IMR-90 (cell line): ENCODE measurements at regions not wholly inside any gene's neighbourhood (a gene's known extent, or its start where the extent isn't known, plus 50 kb on each side); places are given as distances from the start of the nearest gene placed in this dataset.

Source experiments
- ATAC-seq: fragments of 200-7000 bp; cut with Tn5 transposase; 2 replicates; pipeline ENCODE4 v1.9.1; 2020; ENCODE audit warnings: low read depth, mild to moderate bottlenecking, moderate library complexity
- BruUV-seq: library from RNA; stranded (reverse); fragments of 400-500 nt; replicated peaks from 2 replicates; lab custom pipeline; 2021; lab: Mats Ljungman, UMichigan
- CTCF ChIA-PET: fragments of 300-600 bp; formaldehyde crosslinking; extraction: SDS; loops from one replicate; lab custom pipeline; 2021; ENCODE audit warnings: antibody characterized with exemption; lab: Yijun Ruan, JAX
- POLR2A ChIA-PET: fragments of 300-600 bp; sonication (Branson Sonifier 250); formaldehyde crosslinking; loops from one replicate; lab custom pipeline; 2022; ENCODE audit warnings: antibody characterized with exemption; ENCODE audit not compliant: unreplicated experiment; lab: Charles Lee
- DNase-seq: peaks from one replicate; pipeline ENCODE4 v3.0.0; 2013
- H2AFZ ChIP-seq: replicated peaks from 2 replicates; pipeline ENCODE3; 2013; ENCODE audit warnings: low read length, mild to moderate bottlenecking; ENCODE audit not compliant: poor library complexity
- H2AK5ac ChIP-seq: 2 replicates; pipeline ENCODE4 v1.6.1; 2013; ENCODE audit warnings: low read depth, low read length, inconsistent platforms
- H2AK9ac ChIP-seq: replicated peaks from 2 replicates; pipeline ENCODE3; 2013; ENCODE audit warnings: mild to moderate bottlenecking, low read depth, low read length, moderate library complexity; ENCODE audit not compliant: poor library complexity
- H2BK120ac ChIP-seq: 2 replicates; pipeline ENCODE4 v1.6.1; 2013; ENCODE audit warnings: low read depth, low read length, inconsistent platforms
- H2BK15ac ChIP-seq: 3 replicates; pipeline ENCODE4 v1.6.1; 2013; ENCODE audit warnings: low read depth, low read length, inconsistent platforms
- H2BK20ac ChIP-seq: 2 replicates; pipeline ENCODE4 v1.6.1; 2013; ENCODE audit warnings: low read depth, mild to moderate bottlenecking, inconsistent platforms, low read length, moderate library complexity
- H2BK5ac ChIP-seq: 2 replicates; pipeline ENCODE4 v1.6.1; 2013; ENCODE audit warnings: mild to moderate bottlenecking, low read depth, low read length, inconsistent platforms; ENCODE audit not compliant: poor library complexity, severe bottlenecking
- H3K14ac ChIP-seq: replicated peaks from 2 replicates; pipeline ENCODE4 v1.6.1; 2013; ENCODE audit warnings: low read depth, low read length, inconsistent platforms
- H3K18ac ChIP-seq: 2 replicates; pipeline ENCODE4 v1.6.1; 2013; ENCODE audit warnings: low read depth, low read length, control low read depth
- H3K23ac ChIP-seq: 2 replicates; pipeline ENCODE4 v1.6.1; 2013; ENCODE audit warnings: low read depth, low read length, inconsistent platforms
- H3K27ac ChIP-seq: 2 replicates; pipeline ENCODE4 v1.5.1; 2013; ENCODE audit warnings: mild to moderate bottlenecking, control low read depth, low read length; ENCODE audit not compliant: insufficient read depth
- H3K27me3 ChIP-seq: 2 replicates; pipeline ENCODE4 v1.6.1; 2013; ENCODE audit warnings: low read length; ENCODE audit not compliant: control insufficient read depth, insufficient read depth
- H3K36me3 ChIP-seq: 2 replicates; pipeline ENCODE4 v1.6.1; 2013; ENCODE audit warnings: low read length, mixed read lengths; ENCODE audit not compliant: control insufficient read depth, insufficient read depth
- H3K4ac ChIP-seq: 2 replicates; pipeline ENCODE4 v1.6.1; 2013; ENCODE audit warnings: low read depth, low read length, inconsistent platforms
- H3K4me1 ChIP-seq: 2 replicates; pipeline ENCODE4 v1.6.1; 2013; ENCODE audit warnings: low read length, mixed read lengths; ENCODE audit not compliant: control insufficient read depth, insufficient read depth
- H3K4me2 ChIP-seq: 2 replicates; pipeline ENCODE4 v1.6.1; 2013; ENCODE audit warnings: low read depth, mild to moderate bottlenecking, control low read depth, low read length, moderate library complexity
- H3K4me3 ChIP-seq: 2 replicates; pipeline ENCODE4 v1.5.1; 2013; ENCODE audit warnings: low read depth, mild to moderate bottlenecking, control low read depth, low read length, moderate library complexity; ENCODE audit not compliant: insufficient read depth
- H3K56ac ChIP-seq: 2 replicates; pipeline ENCODE4 v1.6.1; 2013; ENCODE audit warnings: low read length, inconsistent platforms; ENCODE audit not compliant: insufficient read depth; ENCODE audit errors: extremely low read depth
- H3K79me1 ChIP-seq, 2 experiments: 2 replicates each; pipeline ENCODE4 v1.6.1; 2013; ENCODE audit warnings: low read length in 2 of 2, inconsistent platforms in 1 of 2, low read depth in 1 of 2
- H3K9ac ChIP-seq: 2 replicates; pipeline ENCODE4 v1.6.1; 2013; ENCODE audit warnings: low read depth, low read length, control low read depth
- H3K9me1 ChIP-seq: 2 replicates; pipeline ENCODE4 v1.6.1; 2013; ENCODE audit warnings: low read length, inconsistent platforms; ENCODE audit not compliant: insufficient read depth
- H3K9me3 ChIP-seq: 2 replicates; pipeline ENCODE4 v1.6.1; 2013; ENCODE audit warnings: low read length; ENCODE audit not compliant: control insufficient read depth, insufficient read depth
- H4K20me1 ChIP-seq: 2 replicates; pipeline ENCODE4 v1.6.1; 2013; ENCODE audit warnings: low read length, inconsistent platforms; ENCODE audit not compliant: insufficient read depth
- H4K5ac ChIP-seq: 2 replicates; pipeline ENCODE4 v1.6.1; 2013; ENCODE audit warnings: mild to moderate bottlenecking, low read depth, low read length, control low read depth
- H4K8ac ChIP-seq, 2 experiments: 2 replicates each; pipeline ENCODE4 v1.6.1; 2013; ENCODE audit warnings: low read depth in 2 of 2, low read length in 2 of 2, control low read depth in 1 of 2, inconsistent platforms in 1 of 2
- H4K91ac ChIP-seq: 2 replicates; pipeline ENCODE4 v1.6.1; 2013; ENCODE audit warnings: low read depth, low read length, inconsistent platforms; ENCODE audit not compliant: insufficient read depth
- BHLHE40 ChIP-seq: fragments of 150-350 bp; IDR thresholded peaks from 2 replicates; pipeline ENCODE4 v1.6.1; 2016; ENCODE audit warnings: mild to moderate bottlenecking, low read depth, low read length
- CEBPB ChIP-seq: IDR thresholded peaks from 2 replicates; pipeline ENCODE4 v1.6.1; 2012; ENCODE audit warnings: low read depth, low read length, improper control_type of control experiment
- CHD1 ChIP-seq: IDR thresholded peaks from 2 replicates; pipeline ENCODE4 v1.6.1; 2012; ENCODE audit warnings: low read depth, low read length, improper control_type of control experiment
- ELK1 ChIP-seq: fragments of 150-350 bp; IDR thresholded peaks from 2 replicates; pipeline ENCODE4 v1.6.1; 2016; ENCODE audit warnings: low read depth, mild to moderate bottlenecking, low read length, moderate library complexity, borderline replicate concordance
- FOS ChIP-seq: fragments of 150-350 bp; IDR thresholded peaks from 2 replicates; pipeline ENCODE4 v1.6.1; 2016; ENCODE audit warnings: low read depth, low read length
- MAFK ChIP-seq: IDR thresholded peaks from 2 replicates; pipeline ENCODE4 v1.6.1; 2012; ENCODE audit warnings: low read depth, low read length, improper control_type of control experiment
- MAZ ChIP-seq: IDR thresholded peaks from 2 replicates; pipeline ENCODE4 v1.6.1; 2012; ENCODE audit warnings: low read depth, mild to moderate bottlenecking, low read length, improper control_type of control experiment, moderate library complexity, borderline replicate concordance
- MXI1 ChIP-seq: IDR thresholded peaks from 2 replicates; pipeline ENCODE4 v1.6.1; 2012; ENCODE audit warnings: low read depth, mild to moderate bottlenecking, low read length, moderate library complexity, borderline replicate concordance
- NFE2L2 ChIP-seq: fragments of 150-350 bp; IDR thresholded peaks from 2 replicates; pipeline ENCODE4 v1.6.1; 2016; ENCODE audit warnings: low read depth, mild to moderate bottlenecking, low read length
- POLR2A ChIP-seq: IDR thresholded peaks from 2 replicates; pipeline ENCODE4 v1.6.1; 2012; ENCODE audit warnings: mild to moderate bottlenecking, low read depth, low read length
- RAD21 ChIP-seq: IDR thresholded peaks from 2 replicates; pipeline ENCODE4 v1.6.1; 2012; ENCODE audit warnings: low read length, improper control_type of control experiment
- RCOR1 ChIP-seq: IDR thresholded peaks from 2 replicates; pipeline ENCODE4 v1.6.1; 2012; ENCODE audit warnings: mild to moderate bottlenecking, low read length, improper control_type of control experiment; ENCODE audit not compliant: insufficient replicate concordance
- RFX5 ChIP-seq: IDR thresholded peaks from 2 replicates; pipeline ENCODE4 v1.8.0; 2012; ENCODE audit warnings: low read depth, mild to moderate bottlenecking, low read length, moderate library complexity
- SMC3 ChIP-seq: fragments of 150-350 bp; IDR thresholded peaks from 2 replicates; pipeline ENCODE4 v1.6.1; 2016; ENCODE audit warnings: low read depth, mild to moderate bottlenecking, antibody characterized with exemption, low read length, moderate library complexity
- USF2 ChIP-seq: fragments of 150-350 bp; IDR thresholded peaks from 2 replicates; pipeline ENCODE4 v1.6.1; 2017; ENCODE audit warnings: mild to moderate bottlenecking, antibody characterized with exemption, low read length, low read depth
- WGBS, 2 experiments: methylation state at CpG; one replicate each; pipeline versions ENCODE4 v1.1.5 to v1.1.7; 2013; ENCODE audit warnings: missing lambda C conversion rate in 2 of 2; ENCODE audit not compliant: insufficient read length in 1 of 2; ENCODE audit errors: extremely low coverage in 2 of 2; 5-methylcytosine and 5-hydroxymethylcytosine counted together
- dilution Hi-C: fragments of 300-500 bp; cut with HindIII; formaldehyde crosslinking; loops from one replicate; pipeline ENCODE4 v1.14.3; 2018; ENCODE audit warnings: low sequenced_read_pairs; ENCODE audit not compliant: unreplicated experiment
- in situ Hi-C: fragments of 300-500 bp; cut with MboI; formaldehyde crosslinking; loops from 3 replicates; pipeline ENCODE4 v1.14.3; 2019; ENCODE audit warnings: low sequenced_read_pairs, inconsistent platforms, mixed read lengths
- intact Hi-C: fragments of 100-400 bp; cut with micrococcal nuclease; formaldehyde crosslinking; loops from 2 replicates; pipeline ENCODE4 v1.10.0; 2022
- TF ChIP-seq, protein P1 (sequence below): conservative IDR thresholded peaks from 2 replicates; pipeline ENCODE4 v1.5.1; 2012; ENCODE audit warnings: mild to moderate bottlenecking, low read depth, low read length, improper control_type of control experiment

DNA sequence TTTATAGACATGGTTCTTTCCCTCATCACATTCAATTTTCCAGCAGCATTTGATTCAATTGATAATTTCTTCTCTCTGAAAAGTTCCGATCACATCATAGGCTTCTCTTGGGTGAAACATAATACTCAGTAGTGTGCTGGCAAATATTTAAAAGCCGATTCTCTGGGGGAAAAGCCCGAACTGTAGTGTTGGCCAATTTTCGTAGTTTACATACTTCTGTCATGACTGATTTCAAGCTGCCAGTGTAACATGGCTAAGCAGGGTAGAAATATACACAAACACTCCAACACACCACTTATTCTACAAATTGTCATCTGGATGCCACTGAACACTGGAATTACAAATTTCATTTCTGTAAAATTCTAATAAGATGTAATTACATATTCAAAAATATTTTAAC lies 56.1 kb upstream of the FREM2 start:
- Histone ChIP-seq H4K20me1 (no peaks in the 10 kb centered on the region), H3K4me2 (no peak overlapping the region), H3K9me1 (no peaks in the 10 kb centered on the region), H4K91ac (no peak overlapping the region), H3K4me3 (no peak overlapping the region), H3K27me3 (no peaks in the 10 kb centered on the region), H3K9me3 (no peaks in the 10 kb centered on the region), H2AK5ac (no peak overlapping the region), H3K36me3 (no peaks in the 10 kb centered on the region), H3K4ac (no peak overlapping the region), H3K18ac (no peak overlapping the region), H3K14ac (no peak overlapping the region), H3K4me1 (no peaks in the 10 kb centered on the region; the same call in 1 of the 2 replicates), H4K8ac (no peak overlapping the region; a peak in 1 of 4 replicates), H4K5ac (no peak overlapping the region), H3K27ac (no peak overlapping the region), H2AK9ac (no peak overlapping the region), H2BK5ac (no peak overlapping the region), H2BK20ac (no peak overlapping the region), H2AFZ (no peak overlapping the region), H3K23ac (no peak overlapping the region), H3K9ac (no peak overlapping the region), H2BK120ac (no peak overlapping the region), H3K56ac (no peak overlapping the region), H2BK15ac (no peak overlapping the region), H3K79me1 (no peaks in the 10 kb centered on the region)
- WGBS, 2 experiments = no CpG with 5 or more reads among the region's 4 CpGs
- intact Hi-C loops = no loop called here
- POLR2A ChIA-PET = no interaction called here
- dilution Hi-C loops = no loop called here
- in situ Hi-C loops = no loop called here
- TF ChIP-seq RFX5 (no peak), USF2 (no peak), BHLHE40 (no peak), MXI1 (no peak), RAD21 (no peak), FOS (no peak), ELK1 (no peak), SMC3 (no peak), CEBPB (no peak), MAFK (no peak), NFE2L2 (no peak), POLR2A (no peak), RCOR1 (no peak), MAZ (no peak), CHD1 (no peak)
- TF ChIP-seq, protein P1, sequence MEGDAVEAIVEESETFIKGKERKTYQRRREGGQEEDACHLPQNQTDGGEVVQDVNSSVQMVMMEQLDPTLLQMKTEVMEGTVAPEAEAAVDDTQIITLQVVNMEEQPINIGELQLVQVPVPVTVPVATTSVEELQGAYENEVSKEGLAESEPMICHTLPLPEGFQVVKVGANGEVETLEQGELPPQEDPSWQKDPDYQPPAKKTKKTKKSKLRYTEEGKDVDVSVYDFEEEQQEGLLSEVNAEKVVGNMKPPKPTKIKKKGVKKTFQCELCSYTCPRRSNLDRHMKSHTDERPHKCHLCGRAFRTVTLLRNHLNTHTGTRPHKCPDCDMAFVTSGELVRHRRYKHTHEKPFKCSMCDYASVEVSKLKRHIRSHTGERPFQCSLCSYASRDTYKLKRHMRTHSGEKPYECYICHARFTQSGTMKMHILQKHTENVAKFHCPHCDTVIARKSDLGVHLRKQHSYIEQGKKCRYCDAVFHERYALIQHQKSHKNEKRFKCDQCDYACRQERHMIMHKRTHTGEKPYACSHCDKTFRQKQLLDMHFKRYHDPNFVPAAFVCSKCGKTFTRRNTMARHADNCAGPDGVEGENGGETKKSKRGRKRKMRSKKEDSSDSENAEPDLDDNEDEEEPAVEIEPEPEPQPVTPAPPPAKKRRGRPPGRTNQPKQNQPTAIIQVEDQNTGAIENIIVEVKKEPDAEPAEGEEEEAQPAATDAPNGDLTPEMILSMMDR = no peak
- DNase-seq = peak; percentile 32
- BruUV-seq = no TSS peak
- peak; percentile 81 for ATAC-seq
- CTCF ChIA-PET = no interaction called here
